ENCODE measurements at regions not wholly inside any gene's neighbourhood (a gene's known extent, or its start where the extent isn't known, plus 50 kb on each side); places are given as distances from the start of the nearest gene placed in this dataset.

DNA sequence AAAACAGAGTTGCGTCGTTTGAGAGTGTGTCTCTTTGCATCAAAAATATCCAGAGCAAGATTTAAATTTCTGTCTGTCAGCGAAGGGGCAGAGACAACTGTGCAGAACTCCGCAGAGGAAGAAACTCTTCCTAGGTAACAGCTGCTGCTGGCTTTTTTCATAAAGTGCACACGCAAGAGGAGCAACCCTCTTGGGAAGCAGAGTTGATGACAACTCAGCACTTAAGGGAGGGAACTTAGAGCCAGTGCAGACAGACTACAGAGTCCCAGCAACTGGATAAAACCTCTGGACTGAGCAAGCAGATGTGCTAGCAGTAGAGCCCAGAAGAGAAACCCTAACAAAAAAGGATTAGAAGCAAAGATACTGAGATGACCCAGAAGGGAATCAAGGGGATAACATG lies 337.1 kb downstream of the PCNX1 start:
- Histone ChIP-seq H3K4me3 (IDR thresholded peaks at IDR 0.05; ENCODE audit: insufficient read depth, low read depth, low read length) (no peak overlapping the region), H3K27ac (no peak overlapping the region), H4K20me1 (ENCODE audit: insufficient read depth) (no peaks in the 10 kb centered on the region), H3K9ac (no peak overlapping the region), H3K4me2 (no peak overlapping the region), H2AFZ (ENCODE audit: low read depth) (no peak overlapping the region), H3K4me1 (ENCODE audit: low read depth, poor library complexity, severe bottlenecking) (no peaks in the 10 kb centered on the region), H3K79me2 (ENCODE audit: insufficient read depth, low read depth) (no peaks in the 10 kb centered on the region), H3K27me3 (ENCODE audit: insufficient read depth, low read depth) (no peaks in the 10 kb centered on the region), H3K36me3 (ENCODE audit: insufficient read depth) (no peaks in the 10 kb centered on the region)
- TF ChIP-seq, protein P1, sequence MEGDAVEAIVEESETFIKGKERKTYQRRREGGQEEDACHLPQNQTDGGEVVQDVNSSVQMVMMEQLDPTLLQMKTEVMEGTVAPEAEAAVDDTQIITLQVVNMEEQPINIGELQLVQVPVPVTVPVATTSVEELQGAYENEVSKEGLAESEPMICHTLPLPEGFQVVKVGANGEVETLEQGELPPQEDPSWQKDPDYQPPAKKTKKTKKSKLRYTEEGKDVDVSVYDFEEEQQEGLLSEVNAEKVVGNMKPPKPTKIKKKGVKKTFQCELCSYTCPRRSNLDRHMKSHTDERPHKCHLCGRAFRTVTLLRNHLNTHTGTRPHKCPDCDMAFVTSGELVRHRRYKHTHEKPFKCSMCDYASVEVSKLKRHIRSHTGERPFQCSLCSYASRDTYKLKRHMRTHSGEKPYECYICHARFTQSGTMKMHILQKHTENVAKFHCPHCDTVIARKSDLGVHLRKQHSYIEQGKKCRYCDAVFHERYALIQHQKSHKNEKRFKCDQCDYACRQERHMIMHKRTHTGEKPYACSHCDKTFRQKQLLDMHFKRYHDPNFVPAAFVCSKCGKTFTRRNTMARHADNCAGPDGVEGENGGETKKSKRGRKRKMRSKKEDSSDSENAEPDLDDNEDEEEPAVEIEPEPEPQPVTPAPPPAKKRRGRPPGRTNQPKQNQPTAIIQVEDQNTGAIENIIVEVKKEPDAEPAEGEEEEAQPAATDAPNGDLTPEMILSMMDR (conservative IDR thresholded peaks at IDR 0.05; ENCODE audit: low read depth, low read length) = no peak

DNA sequence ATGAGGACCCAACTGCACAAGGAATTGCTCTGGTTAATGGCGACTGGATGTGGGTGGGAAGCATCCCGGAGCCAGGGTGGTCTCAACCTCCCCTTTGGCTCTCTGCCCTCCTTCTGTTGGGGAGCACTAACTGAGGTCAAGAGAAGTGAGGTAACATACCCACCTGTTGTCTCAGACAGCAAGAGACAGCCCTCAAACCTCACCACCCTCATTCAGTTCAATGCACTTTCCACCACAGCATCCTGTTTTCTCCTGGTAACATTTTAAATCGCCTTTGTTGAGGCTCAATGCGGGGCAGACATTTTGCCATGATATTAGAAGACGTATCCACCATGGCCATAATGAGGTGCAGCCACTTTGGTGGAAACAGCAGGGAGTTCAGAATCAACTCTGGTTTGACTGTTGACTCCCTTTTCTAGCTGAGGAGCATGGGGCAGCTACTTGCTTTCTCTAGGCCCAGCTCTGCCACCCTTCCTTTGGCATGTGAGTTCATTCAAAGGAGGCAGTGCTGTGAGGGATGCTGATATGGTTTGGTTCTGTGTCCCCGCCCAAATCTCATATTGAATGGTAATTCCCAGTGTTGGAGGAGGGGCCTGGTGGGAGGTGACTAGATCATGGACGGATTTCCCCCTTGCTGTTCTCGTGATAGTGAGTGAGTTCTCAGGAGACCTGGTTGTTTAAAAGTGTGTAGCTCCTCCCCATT lies 338.6 kb downstream of the PCNX1 start:
- Histone ChIP-seq H3K4me2 (no peak overlapping the region), H4K20me1 (ENCODE audit: insufficient read depth) (no peaks in the 10 kb centered on the region), H2AFZ (ENCODE audit: low read depth) (no peak overlapping the region), H3K79me2 (ENCODE audit: insufficient read depth, low read depth) (no peaks in the 10 kb centered on the region), H3K9ac (no peak overlapping the region), H3K27ac (no peak overlapping the region), H3K4me1 (ENCODE audit: low read depth, poor library complexity, severe bottlenecking) (no peaks in the 10 kb centered on the region), H3K4me3 (IDR thresholded peaks at IDR 0.05; ENCODE audit: insufficient read depth, low read depth, low read length) (no peak overlapping the region), H3K27me3 (ENCODE audit: insufficient read depth, low read depth) (no peaks in the 10 kb centered on the region), H3K36me3 (ENCODE audit: insufficient read depth) (no peaks in the 10 kb centered on the region)
- TF ChIP-seq, protein P1 (conservative IDR thresholded peaks at IDR 0.05; ENCODE audit: low read depth, low read length) = no peak

DNA sequence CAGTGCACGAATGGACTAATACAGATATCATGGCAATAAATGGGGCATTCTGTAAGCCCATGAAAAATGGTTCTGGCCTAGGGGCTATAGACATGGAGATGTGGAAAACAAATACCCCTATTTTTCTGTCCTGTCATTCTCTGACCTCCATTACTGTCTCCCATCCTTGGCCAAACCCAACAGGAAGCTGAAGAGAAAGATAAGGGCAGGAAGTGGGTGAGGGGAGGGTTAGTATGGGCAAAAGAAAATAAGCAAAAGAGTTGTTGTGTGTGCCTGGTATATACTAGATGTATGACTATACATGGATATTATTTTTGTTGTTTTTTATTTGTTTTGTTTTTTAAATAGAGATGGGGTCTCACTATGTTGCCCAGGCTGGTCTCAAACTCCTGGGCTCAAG lies 339.3 kb downstream of the PCNX1 start:
- no peak overlapping the region for H3K27ac ChIP-seq
- no peak overlapping the region for H3K4me3 ChIP-seq (IDR thresholded peaks at IDR 0.05; ENCODE audit: insufficient read depth, low read depth, low read length)
- H3K36me3 ChIP-seq (ENCODE audit: insufficient read depth) = no peaks in the 10 kb centered on the region
- no peaks in the 10 kb centered on the region for H3K27me3 ChIP-seq (ENCODE audit: insufficient read depth, low read depth)
- H4K20me1 ChIP-seq (ENCODE audit: insufficient read depth) = no peaks in the 10 kb centered on the region
- no peaks in the 10 kb centered on the region for H3K79me2 ChIP-seq (ENCODE audit: insufficient read depth, low read depth)
- TF ChIP-seq, protein P1 (conservative IDR thresholded peaks at IDR 0.05; ENCODE audit: low read depth, low read length) = no peak
- no peak overlapping the region for H3K9ac ChIP-seq
- H2AFZ ChIP-seq (ENCODE audit: low read depth) = no peak overlapping the region
- H3K4me2 ChIP-seq = no peak overlapping the region
- no peaks in the 10 kb centered on the region for H3K4me1 ChIP-seq (ENCODE audit: low read depth, poor library complexity, severe bottlenecking)

DNA sequence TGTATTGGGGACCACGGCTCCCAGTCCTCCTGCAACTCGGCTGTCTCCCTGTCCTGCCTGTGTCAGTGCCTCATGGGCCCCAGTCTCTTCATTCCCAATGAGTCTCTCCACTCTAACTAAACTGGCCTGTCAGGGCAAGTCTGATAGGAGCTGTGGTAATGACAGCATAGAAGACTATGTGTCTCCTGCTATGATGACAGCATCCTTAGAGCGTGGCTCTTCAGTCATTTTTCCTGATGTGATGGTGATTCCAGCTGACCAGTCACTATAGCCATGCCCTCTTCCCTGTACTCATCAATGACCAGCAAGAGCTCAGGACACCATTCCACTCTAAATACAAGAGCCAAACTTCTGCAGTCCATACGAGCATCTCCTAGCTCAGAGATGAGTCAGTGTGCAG lies 339.8 kb downstream of the PCNX1 start:
- Histone ChIP-seq H2AFZ (ENCODE audit: low read depth) (no peak overlapping the region), H3K9ac (no peak overlapping the region)

More for the DNA sequence above, 339.8 kb downstream of the PCNX1 start:
- Histone ChIP-seq H3K27me3 (ENCODE audit: insufficient read depth, low read depth) (no peaks in the 10 kb centered on the region), H3K4me1 (ENCODE audit: low read depth, poor library complexity, severe bottlenecking) (no peaks in the 10 kb centered on the region), H3K36me3 (ENCODE audit: insufficient read depth) (no peaks in the 10 kb centered on the region), H3K27ac (no peak overlapping the region), H4K20me1 (ENCODE audit: insufficient read depth) (no peaks in the 10 kb centered on the region), H3K4me2 (no peak overlapping the region), H3K4me3 (IDR thresholded peaks at IDR 0.05; ENCODE audit: insufficient read depth, low read depth, low read length) (no peak overlapping the region), H3K79me2 (ENCODE audit: insufficient read depth, low read depth) (no peaks in the 10 kb centered on the region)
- TF ChIP-seq, protein P1 (conservative IDR thresholded peaks at IDR 0.05; ENCODE audit: low read depth, low read length) = no peak
